ENCODE measurements at regions not wholly inside any gene's neighbourhood (a gene's known extent, or its start where the extent isn't known, plus 50 kb on each side); places are given as distances from the start of the nearest gene placed in this dataset.

DNA sequence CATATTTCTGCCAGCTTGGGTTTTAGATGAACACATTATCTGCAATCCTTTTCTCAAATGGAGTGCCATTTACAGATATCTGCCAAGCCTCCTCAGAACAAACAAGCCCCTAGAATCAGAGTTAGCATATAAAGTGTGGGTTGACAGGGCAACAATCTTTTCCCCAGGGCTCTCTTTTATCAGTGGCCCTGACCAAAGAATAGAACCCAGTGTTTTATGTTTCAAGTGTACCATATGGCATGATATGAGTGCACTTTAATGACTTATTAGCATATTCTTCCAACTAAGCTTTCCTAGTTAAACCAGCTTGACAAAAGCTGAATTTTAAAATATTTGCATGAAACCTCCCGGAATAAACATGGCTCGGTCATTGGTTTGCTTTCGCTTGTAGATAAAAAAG is 57.3 kb downstream of the EVX1 start:
- DNase-seq: no peak

DNA sequence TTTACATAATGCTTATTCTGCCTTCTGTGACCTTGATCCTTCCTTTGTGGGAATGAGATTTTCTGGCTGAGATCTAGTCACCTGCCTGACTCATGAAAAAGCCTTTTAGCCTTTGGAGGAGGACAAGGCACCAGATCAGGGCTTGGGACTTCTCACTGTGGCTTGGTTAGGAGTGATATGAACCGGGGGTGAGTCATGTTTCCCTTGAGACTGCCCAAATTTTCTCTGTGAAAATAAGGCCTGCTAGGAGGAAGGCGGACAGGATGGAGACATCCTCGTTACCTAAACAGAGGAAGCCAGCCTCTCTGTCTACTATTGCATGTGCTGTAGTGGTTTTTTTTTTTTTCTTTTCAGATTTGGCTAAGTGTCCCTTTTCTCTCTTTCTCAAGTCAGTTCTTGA is 57.8 kb downstream of the EVX1 start:
- no peak for DNase-seq

DNA sequence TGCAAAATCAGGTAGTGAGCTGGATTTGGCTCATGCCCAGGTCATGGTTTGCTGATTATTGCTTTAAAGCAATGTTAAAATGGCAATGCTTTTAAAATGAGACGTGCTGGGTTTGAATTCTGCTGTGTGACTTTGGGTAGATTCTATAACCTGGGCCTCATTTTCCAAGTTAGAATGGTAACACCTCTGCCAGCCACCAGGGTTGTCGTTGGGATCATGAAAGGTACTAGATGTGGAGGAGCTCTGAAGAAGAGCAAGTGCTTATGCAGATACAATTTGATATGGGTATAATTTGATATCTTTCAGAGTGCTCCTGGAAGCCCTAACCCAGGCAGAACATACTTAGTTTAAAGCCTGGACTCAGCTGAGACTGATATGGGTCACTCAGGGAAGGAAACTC is 60.0 kb downstream of the EVX1 start:
- DNase-seq: no peak

DNA sequence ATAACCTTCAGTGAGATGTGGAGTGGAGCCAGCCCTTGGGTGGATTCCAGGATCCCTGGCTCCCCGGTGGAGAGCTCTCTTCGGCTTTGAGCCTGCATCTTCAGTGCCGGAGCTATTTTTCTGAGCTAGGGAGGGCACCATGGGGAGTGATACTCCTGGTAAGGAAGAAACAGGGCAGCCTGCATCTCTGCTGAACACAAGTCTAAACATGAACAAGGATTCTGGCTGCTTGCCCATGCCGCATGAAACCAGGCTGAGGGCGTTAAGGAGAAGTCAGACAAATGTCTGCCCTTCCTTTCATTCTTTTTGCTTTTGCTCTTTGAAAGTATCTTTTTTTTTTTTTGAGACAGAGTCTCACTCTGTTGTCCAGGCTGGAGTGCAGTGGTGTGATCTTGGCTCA is 60.4 kb downstream of the EVX1 start:
- no peak for DNase-seq

DNA sequence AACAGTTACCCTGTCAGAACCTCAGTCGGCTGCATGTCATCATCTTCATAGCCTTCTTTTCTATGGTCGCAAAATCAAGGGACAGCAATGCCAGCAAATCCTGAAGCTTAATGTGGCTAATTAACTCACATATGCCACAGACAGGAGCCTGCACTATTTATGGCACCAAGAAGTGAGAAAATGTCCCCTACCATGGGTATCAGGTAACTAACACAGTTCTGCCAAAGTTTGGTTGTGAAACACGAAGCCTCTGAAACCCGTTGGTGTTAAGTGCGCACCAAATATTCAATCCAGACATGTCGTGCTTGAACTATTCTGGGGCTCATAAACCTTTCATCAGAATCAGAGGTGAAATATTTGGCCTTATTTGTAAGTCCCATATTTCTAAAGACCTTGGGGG is 63.3 kb downstream of the EVX1 start:
- no peak for DNase-seq

DNA sequence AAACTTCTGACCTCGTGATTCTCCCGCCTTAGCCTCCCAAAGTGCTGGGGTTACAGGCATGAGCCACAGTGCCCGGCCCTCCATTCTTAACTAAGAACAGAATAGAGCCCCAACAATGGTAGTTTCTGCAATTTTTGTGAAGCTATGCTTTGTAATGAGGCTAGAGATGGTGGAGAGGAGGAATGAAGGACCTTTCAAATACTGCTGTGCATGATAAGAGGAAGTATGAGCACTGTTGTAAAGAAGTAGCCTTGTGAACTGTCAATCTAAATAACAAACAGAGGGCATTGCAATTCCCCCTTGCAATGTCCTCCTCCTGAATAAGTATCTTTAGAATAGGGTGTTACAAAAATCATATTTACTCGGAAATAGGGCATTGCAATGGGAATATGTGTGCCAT is 70.2 kb downstream of the EVX1 start:
- no peak for DNase-seq

DNA sequence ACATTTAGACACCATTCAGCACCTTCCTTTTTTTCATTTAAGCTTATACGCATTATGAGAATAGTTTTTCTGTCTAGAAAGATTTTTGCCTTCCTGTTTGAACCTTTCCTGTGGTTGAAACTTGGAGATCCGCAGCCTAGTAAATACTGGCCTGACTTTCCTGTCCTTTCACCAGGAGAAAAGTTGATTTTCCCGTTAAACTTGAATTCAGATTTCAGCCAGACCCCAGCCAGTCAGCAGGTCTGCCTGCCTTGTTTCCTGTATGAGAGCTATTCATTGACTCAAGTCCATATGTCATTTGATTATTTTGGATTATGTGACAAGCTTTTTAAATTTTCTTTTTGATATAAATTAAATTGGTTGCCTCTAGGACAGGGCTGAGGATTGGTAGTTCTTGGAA is 71.5 kb downstream of the EVX1 start:
- DNase-seq: no peak

- DNase-seq: no peak
Observed at GRCh38 chr7:27315066-27315465, 72.5 kb downstream of the EVX1 start.

- DNase-seq: no peak
Observed at GRCh38 chr7:27316311-27316710, 73.7 kb downstream of the EVX1 start.

GRCh38 chr7:27324246-27324645 is 81.6 kb downstream of the EVX1 start:
- DNase-seq: no peak

DNA sequence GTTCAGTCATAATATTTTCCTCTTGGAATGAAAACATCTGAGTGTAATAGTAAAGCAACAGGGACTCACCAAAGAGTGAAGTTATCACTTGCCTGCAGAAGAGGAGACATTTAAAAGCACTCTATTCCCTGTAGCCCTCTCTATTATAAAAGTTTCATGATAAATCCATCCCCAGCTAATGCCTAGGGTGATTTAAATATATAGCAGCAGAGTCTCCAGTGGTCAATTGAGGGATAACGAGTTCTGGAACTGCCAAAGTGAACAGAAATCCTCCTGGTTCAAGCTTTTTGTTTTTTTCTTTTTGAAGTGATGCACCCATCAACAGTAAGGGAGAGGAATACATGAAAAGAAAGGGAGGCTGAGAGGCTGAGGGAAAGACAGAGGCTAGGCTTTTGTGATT is 87.3 kb downstream of the EVX1 start:
- no peak for DNase-seq

DNA sequence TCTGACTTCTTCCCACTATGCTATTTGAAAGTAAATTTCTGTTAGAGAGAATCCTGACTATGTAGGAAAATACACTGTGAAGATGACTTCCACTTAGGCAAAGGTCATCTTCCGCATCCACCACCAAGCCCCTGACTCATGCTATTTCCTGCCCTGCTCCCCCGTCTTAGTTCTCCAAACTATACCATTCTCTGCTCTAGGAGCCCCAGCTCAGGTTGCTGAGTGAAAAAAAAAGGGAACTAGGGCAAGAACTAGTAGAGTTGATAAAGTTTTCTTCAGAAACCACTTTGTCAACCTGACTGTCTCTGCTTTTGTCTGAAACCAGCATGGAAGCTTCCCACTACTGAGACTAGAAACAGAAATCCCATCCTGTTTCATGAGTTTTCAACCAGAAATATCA is 96.9 kb downstream of the EVX1 start:
- DNase-seq: no peak

DNA sequence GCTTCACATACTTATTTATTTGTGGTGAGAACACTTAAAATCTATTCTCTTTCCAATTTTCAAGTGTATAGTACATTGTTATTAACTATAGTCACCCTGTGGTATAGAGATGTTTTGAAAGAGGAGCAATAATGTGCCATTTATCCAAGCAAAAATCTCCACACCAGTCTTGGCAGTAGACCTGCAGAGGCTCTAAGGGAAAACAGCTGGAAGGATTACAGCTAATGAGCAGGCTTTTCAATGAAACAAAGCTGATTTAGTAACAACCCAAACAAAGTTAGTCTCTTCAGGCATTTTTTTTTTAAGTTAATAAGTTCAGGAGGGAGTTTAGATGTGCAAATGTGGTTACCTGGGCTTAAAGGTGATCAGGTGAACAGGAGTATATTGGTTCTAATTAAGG is 101.9 kb downstream of the EVX1 start:
- no peak for DNase-seq

DNA sequence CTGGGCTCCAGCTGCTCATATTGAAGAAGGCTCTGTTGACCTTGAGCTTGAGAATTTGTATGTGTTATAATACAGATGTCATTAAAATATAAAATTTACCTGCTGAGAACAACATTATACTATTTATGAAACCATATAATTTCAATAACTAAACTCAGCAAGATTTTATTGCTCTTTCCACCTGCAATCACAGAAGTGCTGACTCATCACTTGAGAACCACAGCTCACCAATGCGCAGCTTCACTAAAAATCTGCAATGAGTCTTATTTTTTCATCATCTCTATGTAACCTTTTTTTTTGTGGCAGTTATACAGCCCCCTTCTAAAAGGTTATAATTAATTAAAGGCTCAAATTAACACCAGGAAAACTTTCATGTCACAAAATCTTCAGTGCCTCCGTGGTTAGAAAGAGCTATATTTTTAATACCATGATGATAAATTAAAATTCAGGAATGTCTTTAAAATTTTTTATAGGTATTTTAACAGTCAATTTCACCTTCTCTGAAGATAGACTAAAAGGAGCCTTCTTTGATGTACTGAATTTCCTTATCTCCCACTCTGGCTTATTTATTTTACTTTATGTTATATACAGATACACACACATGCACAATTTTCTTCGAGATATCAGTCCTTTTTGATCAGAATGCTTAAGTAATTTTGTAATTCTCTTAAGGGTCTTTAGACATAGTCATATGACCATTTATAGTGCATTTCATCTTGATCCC is 102.7 kb downstream of the EVX1 start:
- no peak for DNase-seq

DNA sequence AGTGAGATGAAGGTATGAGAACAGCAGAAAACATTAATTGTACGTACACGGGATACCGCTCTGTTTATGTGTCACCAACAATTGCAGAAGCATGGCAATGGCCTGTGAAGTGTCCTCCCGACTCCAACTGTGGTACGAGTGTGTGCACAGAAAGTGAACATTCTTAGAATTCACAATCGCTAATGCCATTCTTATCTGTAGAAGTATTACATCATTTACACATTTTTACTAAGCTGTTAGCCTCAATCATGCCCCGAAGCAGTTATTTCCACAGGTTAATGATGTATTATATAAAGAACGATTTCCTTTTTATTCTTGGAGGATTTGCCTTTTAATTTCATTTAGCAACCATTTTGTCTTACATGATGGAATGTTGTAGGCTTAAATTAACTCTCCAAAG is 103.4 kb downstream of the EVX1 start:
- DNase-seq: no peak

DNA sequence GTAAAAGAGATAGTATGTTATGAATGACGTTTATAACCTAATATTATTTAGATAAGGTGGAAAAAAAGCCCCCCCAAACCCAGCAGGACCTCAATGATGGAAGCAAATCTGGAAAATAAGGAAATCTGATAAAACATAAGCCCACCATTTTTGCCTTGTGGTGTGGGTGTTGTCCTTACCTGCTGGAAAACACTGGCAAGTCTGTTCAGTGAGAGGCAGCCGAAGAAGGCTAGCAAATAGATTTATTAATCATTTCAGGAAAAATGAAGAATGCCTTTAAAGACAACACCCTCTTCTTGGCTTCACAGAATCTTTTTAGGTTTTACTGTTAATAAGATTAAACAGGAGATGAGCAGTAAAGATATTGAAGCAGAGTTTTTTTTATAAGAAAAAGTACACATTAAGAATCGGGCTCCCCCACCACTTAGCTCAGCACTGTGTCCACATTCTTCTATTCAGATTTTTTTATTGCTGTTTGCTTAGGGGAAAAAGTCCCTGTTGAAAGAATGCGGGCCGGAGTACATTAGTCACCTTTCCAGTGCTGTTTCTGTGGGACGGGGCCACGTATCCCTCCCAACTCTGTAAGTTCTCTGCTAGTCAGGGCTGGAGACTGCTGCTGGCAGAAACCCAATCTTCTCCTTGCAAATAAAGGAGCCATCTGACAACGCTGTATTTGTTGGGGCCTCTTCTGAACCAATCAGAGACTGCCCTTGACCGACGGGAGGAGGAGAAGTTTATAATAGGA is 104.1 kb downstream of the EVX1 start:
- DNase-seq: peak; percentile 33

DNA sequence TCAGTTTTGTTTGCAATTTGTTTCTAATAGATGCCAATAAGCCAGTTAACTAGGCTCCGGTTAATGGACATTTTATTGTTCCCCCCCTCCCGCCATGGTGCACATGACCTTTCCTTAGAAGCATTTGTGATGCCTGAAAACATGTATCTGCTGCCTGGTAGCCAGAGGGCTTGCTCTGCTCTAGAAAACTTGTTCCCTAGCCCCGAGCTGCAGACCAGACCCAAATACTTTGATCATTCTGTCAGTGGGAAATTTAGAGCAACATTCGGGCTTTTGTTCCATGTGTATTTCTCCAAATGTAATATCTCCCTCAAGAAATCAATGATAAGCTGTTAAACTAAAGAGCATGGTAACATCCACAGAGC is 104.7 kb downstream of the EVX1 start:
- DNase-seq: no peak

- DNase-seq: no peak
Observed at GRCh38 chr7:27349621-27350020, 107.0 kb downstream of the EVX1 start.

GRCh38 chr7:27351137-27351536 is 108.5 kb downstream of the EVX1 start:
- DNase-seq: no peak

GRCh38 chr7:27351786-27352185 is 109.2 kb downstream of the EVX1 start:
- DNase-seq: no peak

DNA sequence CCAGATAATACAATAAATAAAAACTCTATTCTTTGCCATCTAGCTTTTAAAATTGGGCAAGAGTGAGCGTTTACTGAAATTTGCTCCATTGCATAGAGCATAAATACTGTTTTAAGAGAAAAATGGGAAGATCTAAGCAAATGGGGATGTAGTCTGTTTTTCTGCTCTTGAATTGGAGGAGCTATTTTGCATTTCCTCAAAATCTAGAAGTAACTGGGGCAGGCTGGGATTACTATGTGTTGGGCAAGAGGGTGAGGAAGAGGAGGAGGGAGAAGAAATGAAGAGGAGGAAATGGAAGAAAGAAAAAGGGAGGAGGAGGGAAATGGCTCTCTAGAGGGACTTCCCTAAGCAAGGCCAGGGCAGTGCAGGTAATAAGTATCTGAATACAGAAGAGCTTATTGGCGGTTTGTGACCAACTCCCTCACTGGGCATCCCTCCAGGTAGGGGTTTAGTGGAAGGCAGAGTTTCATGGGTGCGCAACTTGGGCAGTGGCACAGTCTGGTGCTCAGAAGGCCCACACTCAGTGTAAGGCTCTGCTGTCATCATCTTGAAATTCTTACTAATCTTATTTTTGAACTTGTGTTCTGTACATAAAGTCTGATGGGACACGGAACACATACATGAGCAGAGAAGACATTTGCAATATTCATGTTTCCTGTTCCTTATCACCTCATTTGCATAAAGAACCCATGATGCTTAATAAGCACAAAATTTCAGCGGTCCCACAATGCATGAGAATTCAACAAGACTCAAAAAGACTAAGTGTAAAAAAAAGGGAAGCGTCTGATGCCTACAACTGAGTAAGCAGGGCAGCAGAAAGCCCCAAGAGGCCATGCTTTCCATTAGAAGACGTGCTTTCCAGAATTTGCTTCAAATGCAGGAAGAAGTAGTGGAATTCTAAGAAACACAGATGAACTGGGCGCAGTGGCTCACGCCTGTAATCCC is 116.9 kb downstream of the EVX1 start:
- DNase-seq: no peak

- DNase-seq: no peak
Observed at GRCh38 chr7:27361522-27361921, 118.9 kb downstream of the EVX1 start.

DNA sequence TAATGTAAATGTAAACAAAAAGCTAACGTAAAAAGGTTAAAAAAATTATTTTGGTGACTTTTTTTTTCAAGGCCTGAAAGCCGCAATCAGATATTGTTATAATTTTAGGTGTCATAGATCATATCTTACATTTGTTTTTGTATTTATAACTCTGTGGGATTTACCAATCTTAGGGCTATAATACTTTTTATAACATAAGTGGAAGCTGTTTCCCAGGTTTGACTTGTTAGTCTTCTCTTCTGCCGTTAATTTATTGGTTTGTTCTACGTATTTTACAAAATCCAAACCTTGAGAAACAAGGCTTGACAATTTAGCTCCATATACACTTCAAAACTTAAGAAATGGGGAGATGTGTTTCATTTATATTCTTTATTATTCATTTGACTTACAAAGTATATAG is 119.4 kb downstream of the EVX1 start:
- DNase-seq: no peak

GRCh38 chr7:27364344-27364758 is 121.7 kb downstream of the EVX1 start:
- DNase-seq: peak; percentile 29

Data from right hindlimb (tissue), 1 donor.